Activated naive CD4-positive, alpha-beta T cell treated with Interleukin-2 at 50 U/mL for 16 hours (primary cell): ENCODE measurements at regions not wholly inside any gene's neighbourhood (a gene's known extent, or its start where the extent isn't known, plus 50 kb on each side); places are given as distances from the start of the nearest gene placed in this dataset.

Experiments used
- DNase-seq: peaks from one replicate; pipeline ENCODE4 v3.0.0-alpha.2; 2020

DNA sequence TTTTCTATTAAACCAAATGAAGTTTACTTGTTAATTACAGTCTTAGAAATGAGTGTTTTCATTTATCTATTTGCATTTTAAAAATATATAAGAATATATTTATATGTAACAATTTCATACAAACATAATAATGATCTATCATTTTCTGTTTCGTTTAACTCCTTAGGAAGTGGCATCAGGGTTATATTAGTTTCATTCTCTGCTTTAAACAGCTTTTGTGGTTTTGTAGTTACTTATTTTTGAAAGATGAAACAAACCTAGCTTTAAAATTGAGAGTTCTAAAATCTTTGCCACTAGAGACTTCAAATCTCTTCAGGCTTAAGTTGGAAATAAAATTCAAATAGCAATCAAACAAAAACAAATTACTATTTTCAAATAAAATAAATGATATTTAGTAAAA, 2110.6 kb downstream of the MRPL39 start:
- DNase-seq, result no peak

DNA sequence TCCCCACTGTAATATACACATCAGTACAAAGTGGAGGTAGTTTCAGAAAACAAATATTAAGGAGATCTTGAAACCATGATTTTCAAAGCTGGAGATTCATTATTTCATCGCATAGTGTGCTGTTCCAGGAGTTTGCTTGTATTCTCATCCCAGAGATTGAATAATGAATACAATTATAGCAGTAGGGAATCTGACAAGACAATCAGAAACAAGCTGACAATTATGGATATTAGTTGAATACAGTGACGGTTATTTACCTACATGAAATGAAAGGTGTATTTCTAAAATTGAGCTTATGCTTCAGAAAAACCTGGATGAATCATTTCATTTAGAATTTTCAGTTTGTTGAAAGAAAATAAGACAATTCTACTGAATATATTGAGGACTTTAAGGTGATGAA, 2119.0 kb downstream of the MRPL39 start:
- no peak for DNase-seq

DNA sequence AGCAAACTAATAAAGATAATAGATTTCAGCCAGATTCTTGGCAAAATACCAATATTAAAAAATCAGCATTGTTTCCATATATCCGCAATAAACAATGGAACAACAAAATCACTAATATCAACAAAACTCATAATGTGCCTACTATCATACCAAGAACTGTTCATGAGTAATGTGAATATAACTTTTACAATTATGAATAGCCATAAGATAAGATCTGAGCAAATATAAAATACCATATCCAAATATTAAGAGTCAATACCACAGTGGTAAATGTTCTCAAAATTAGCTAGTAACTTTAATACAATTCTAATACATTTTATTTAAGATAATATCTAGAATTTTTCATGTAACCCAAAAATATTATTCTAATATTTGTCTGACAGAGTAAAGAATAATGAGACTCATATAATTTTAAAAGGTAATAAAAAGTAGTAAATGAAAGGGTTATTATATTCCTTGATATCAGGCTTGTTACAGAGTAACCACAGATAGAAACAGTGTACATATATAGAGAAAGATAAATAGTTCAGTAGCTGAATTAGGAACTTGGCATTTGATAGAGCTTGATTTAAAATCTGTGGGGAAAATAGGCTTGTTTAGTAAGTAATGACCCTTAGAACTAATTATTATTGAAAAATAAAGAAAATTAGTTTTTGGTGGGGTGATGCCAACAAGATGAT, 2126.6 kb downstream of the MRPL39 start:
- no peak for DNase-seq

- DNase-seq, result no peak
These were observed 2128.9 kb downstream of the MRPL39 start for GRCh38 chr21:23478381-23478780.

DNA sequence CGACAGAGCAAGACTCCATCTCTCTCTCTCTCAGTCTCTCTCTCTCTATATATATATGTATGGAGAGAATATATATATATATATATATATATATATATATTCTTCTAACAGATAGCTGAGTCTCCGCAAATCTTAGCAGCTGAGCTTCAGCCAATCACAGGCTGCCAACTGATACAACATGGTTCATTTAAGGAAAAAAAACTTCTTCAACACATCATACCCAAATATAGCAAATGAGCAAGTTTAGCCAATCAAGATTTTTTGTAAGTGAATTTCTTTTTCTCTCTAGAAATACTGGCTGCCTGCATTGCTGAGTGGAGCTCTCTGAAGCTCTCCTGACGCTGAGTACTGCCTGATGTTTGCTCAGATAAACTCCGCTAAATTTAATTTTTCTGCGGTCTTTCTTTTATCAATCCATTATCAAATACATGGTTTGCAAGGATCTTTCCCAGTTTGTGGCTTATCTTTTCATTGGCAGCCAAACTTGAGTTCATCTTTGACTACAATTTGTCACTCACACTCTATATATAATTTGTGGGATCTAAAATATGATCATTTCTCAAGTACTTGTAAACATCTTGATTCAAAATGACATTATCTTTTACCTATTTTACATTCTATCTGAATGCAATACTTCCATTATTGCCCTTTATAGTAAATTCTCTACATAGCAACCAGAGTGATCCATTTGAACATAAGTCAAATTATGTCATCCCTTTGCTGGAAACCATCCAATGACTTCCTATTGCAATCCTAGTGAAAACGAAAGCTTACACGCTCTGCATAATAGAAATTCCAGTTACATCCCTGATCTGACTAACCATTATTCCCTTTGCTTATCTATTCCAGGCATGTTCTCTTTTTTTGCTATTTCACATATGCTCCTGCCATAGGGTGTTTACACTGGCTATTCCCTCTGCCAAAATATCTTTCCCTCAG, 2131.7 kb downstream of the MRPL39 start:
- no peak for DNase-seq

DNA sequence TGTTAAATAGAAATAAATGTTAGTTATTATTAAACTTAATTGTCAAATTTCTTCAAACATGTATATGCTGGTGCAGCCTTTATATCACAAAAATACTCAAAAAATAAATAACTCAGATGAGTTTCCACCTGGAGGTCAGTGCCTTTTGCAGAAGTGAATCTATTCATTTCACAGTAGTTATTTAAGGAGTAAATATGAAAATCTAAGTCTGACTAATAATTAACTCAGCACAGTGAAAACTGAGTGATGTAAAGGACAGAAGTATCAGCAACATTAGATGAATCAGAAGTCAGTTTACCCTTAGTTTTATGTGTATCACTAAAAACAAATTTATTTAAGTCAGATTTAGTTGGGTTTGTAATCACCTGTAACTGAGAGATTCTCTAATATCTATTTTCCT, 2135.4 kb downstream of the MRPL39 start:
- DNase-seq, result no peak

- DNase-seq, result no peak
These were observed 2143.9 kb downstream of the MRPL39 start for GRCh38 chr21:23463365-23463764.

DNA sequence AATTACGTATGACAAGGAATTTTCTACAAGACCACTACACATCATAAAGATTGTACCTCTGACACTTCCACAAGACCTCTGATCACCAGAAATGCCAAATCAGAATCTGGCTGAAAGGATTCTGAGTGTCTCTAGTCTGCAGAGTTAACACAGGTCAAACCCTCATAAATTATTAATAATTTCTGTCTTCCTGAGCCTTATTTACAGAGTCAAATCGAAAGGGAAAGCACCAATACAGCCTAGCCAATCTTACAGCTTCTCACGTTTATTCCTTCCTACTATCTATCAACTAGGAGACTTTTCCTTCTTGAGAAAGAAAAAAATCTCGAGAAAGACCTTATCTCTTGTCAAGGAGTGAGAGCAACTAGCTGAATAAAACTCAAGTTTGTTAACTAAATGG, 2151.6 kb downstream of the MRPL39 start:
- no peak for DNase-seq

DNA sequence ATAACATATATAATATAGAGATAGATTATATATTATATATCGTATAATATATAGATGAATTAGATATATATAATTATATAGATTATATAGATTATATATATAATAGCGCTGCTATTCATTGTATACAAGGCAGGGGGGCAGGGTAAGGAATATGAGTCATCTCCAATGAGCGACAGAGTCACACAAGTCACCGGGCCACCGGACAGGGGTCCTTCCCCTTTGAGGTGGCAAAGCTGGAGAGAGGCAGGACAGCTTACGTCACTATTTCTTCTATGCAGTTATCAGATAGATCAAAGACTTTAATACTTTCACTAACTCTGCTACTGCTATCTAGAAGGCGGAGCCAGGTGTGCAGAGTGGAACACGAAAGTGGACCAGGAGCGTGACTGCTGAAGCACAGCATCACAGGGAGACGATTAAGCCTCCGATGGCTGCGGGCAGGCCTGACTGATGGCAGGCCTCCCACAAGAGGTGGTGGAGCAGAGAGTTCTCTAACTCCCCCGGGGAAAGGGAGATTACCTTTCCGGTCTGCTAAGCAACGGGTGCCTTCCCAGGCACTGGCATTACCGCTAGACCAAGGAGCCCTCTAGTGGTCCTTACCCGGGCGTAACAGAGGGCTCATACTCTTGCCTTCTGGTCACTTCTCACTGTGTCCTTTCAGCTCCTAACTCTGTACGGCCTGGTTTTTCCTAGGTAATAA, 2154.7 kb downstream of the MRPL39 start:
- DNase-seq, result no peak

- no peak for DNase-seq
These were observed 2162.0 kb downstream of the MRPL39 start for GRCh38 chr21:23445307-23445706.

- no peak for DNase-seq
These were observed 2169.2 kb downstream of the MRPL39 start for GRCh38 chr21:23438081-23438480.

GRCh38 chr21:23402929-23403520, 2204.3 kb downstream of the MRPL39 start:
- DNase-seq, result no peak

DNA sequence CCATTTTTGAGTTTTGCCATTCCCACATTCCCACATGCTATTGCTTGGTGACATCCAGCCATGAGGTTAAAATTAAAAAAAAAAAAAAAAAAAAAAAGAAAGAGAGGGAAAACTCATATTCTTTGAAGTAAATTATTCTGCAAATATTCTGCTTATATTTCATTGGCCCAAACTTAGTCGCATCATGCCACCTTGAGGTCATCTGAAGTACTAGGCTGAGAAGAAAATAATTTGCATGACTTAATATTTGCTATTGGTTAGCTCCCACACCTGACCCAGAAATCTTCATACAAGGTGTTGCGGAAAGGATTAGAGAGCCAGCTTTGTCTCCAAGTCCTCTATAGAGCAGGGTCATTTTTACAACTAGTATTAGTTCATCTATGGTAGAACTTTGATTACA, 2206.0 kb downstream of the MRPL39 start:
- DNase-seq, result no peak

GRCh38 chr21:23398726-23399125, 2208.6 kb downstream of the MRPL39 start:
- DNase-seq, result no peak

DNA sequence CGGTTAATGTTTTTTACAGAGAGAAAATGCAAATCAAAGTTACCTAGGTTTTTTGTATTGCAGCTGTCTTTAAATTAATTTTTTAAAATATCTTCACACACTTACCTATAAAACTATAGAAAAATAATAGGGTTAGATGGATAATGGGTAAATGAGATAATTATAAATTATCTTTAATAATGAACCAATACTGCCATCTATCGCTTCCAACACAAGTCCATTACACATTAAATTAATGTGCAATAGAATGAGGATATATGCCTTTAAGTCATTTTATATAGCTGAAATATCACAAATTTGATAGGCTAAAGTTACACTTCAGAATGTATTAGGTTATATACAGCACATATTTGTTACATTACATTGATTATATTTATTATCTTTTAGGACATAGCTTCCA, 2212.8 kb downstream of the MRPL39 start:
- no peak for DNase-seq

DNA sequence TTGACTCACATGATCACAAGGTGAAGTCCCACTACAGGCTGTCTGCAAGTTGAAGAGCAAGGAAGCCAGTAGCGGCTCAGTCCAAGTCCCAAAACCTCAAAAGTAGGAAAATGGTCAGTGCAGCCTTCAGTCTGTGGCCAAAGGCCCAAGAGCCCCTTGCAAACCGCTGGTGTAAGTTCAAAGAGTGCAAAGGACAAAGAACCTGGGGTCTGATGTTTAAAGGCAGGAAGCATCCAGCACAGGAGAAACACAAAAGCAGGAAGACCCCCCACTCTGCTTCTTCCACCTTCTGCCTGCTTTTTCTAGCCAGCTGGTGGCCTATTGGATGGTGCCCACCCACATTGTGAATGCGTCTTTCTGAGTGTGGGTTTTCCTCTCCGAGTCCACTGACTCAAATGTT, 2222.6 kb downstream of the MRPL39 start:
- DNase-seq, result no peak

DNA sequence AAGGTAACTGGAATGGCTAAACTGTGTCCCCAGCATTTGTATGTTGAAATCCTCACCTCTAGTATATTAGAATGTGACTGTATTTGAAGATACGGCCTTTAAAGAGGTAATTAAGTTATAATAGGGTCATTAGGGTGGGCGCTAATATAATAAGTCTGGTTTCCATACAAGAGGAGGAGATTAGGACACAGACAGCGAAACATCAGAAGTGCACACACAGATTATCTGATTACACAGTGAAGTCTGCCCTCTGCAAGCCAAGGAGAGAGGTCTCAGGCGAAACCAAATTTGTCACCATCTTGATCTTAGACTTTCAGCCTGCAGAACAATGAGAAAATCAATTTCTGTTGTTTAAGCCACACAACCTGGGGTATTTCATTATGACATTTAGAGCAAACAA, 2233.1 kb downstream of the MRPL39 start:
- no peak for DNase-seq

- DNase-seq, result no peak
These were observed 2250.4 kb downstream of the MRPL39 start for GRCh38 chr21:23356905-23357304.

DNA sequence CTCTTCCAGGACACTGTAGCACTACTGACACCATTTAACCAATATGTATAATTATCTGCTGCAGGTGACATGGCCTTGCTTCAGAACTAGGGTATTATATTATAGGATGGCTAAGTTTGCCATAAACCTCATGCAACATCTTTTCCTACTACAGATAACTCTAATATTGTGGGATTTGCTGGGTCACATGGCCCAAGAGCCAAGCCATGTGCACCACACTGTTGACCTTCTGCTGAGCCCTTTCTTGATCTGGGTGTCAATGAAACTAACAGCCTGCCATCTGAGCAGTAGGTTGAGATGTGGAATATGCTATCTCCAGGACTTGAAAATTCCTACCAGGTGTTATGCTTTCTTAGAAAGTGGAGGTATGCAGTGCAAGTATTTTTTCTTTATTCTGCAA, 2291.1 kb downstream of the MRPL39 start:
- no peak for DNase-seq

- DNase-seq, result no peak
These were observed 2298.5 kb downstream of the MRPL39 start for GRCh38 chr21:23308741-23309140.

GRCh38 chr21:23307065-23307464, 2300.2 kb downstream of the MRPL39 start:
- no peak for DNase-seq

GRCh38 chr21:23292292-23292691, 2294.1 kb downstream of the NCAM2 start:
- DNase-seq, result no peak

DNA sequence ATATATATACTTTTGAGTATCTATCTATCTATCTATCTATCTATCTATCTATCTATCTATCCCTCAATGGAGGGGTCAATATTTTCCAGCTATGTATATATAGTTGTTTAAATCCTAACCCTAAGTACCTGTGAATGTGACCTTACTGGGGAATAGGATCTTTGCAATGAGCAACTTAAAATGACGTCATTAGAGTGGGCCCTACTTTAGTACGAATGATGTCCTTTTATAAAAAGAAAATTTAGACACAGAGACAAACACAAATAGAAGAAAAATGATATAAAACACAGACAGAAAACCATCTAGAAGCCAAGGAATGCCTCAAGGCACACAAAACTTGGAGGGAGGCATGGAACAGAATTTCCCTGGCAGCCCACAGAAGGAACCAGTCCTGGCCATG, 2283.7 kb downstream of the NCAM2 start:
- no peak for DNase-seq
